CD4-positive, alpha-beta T cell treated with Interleukin-12 subunit alpha and Interleukin-12 subunit beta, for 1 hour (primary cell): ENCODE measurements at regions not wholly inside any gene's neighbourhood (a gene's known extent, or its start where the extent isn't known, plus 50 kb on each side); places are given as distances from the start of the nearest gene placed in this dataset.

Source experiments
- DNase-seq: peaks from one replicate; pipeline ENCODE4 v3.0.0-alpha.2; 2020

- no peak for DNase-seq
These were observed 67.1 kb upstream of the TMEM260 start for GRCh38 chr14:56512521-56512920.

DNA sequence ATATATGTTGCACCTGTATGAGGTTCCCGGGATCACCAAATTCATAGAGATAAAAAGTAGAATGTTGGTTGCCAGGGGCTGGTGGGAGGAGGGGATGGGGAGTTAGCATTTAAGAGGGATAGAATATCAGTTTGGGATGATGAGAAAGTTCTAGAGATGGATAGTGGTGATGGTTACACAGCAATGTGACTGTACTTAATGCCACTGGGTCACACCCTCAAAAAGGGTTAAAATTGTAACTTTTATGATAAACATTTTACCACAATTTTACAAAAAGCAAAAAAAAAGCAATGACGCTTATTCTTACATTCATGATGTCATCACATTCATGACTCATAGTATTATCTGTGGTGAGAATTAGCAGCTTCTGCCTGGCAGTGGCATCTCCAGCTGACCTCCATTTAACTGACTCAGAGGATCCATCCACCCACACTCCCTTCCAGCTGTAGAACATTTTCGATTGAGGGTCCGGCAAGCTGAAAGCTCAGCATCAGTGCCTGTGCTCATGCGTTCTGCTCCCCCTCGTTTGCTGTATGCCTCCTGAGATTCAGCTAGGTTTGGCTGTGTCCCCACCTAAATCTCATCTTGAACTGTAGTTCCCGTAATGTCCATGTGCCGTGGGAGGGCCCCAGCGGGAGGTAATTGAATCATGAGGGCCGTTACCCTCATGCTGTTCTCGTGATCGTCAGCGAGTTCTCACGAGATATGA is 64.8 kb upstream of the TMEM260 start:
- DNase-seq, result no peak

GRCh38 chr14:56515739-56516138 is 63.9 kb upstream of the TMEM260 start:
- no peak for DNase-seq

DNA sequence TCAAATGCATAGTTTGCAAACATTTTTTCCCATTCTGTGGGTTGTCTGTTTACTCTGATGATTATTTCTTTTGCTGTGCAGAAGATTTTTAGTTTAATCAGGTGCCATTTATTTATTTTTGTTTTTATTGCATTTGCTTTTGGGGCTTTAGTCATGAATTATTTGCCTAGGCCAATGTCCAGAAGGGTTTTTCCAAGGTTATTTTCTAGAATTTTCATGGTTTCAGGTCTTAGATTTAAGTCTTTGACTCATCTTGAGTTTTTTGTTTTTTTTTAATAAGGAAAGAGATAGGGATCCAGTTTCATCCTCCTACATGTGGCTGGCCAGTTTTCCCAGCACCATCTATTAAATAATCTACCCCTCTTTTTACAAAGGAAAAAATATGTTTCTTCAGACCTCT is 57.2 kb upstream of the TMEM260 start:
- no peak for DNase-seq

- DNase-seq, result no peak
These were observed 54.5 kb upstream of the TMEM260 start for GRCh38 chr14:56524971-56525677.

DNA sequence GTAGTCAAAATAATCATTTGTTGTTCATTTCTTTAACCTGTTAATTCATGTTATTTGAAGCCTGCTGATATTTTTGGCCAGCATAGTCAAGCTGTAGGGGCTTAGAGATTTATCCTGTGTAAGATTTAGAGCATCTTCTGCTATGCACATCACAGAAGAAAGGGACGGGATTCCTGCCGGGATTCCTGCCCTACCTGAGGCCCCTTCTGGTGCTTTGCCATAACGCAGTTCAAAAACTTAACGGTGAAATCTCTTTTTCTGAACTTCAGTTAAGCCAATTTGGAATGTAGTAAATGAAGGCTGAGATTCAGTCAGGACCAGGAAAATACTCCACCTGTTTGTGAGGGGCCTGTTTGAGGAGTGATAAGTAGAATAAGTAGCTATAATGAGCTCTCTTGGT is 50.7 kb upstream of the TMEM260 start:
- DNase-seq, result no peak
